ENCODE measurements at regions not wholly inside any gene's neighbourhood (a gene's known extent, or its start where the extent isn't known, plus 50 kb on each side); places are given as distances from the start of the nearest gene placed in this dataset.

DNA sequence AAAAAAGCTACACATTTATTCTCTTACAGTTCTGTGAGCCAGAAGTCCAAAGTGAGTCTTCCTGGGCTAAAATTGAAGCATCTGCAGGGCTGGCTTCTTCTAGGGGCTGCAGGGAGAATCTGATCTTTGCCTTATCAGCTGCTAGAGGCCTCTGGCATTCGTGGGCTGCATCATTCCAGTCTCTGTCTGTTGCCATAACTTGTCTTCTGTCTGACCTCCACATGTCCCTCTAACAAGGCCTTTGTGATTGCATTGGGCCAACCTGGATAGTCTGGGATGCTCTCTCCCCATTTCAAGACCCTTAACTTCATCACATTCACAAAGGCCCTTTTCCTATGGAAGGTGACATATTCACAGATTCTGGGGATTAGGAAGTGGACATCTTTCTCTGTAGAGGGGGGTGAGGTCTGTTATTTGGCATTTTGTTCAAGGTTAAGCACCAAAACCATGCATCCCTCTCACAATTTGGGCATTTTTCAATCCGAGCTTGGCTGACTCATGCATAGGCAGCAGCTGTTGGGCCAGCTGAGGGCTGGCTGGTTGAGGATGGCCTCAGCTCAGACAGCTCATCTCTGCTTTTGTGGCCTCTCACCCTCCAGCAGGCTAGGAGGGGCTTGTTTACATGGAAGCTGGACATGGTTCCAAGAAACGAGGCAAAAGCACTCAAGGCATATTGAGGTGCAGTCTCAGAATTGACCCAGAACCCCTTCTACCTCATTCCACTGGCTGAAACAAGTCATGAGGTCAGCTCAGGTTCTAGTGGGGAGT lies 116.1 kb upstream of the NXT1 start:
- ATAC-seq (no peak), DNase-seq (no peak)
- no peaks in the 10 kb centered on the region for H3K4me1 ChIP-seq
- 53 to 80% (median 55%) methylated on average over 3 of the region's 3 CpGs for WGBS, 3 donors
- TF ChIP-seq, protein P1, sequence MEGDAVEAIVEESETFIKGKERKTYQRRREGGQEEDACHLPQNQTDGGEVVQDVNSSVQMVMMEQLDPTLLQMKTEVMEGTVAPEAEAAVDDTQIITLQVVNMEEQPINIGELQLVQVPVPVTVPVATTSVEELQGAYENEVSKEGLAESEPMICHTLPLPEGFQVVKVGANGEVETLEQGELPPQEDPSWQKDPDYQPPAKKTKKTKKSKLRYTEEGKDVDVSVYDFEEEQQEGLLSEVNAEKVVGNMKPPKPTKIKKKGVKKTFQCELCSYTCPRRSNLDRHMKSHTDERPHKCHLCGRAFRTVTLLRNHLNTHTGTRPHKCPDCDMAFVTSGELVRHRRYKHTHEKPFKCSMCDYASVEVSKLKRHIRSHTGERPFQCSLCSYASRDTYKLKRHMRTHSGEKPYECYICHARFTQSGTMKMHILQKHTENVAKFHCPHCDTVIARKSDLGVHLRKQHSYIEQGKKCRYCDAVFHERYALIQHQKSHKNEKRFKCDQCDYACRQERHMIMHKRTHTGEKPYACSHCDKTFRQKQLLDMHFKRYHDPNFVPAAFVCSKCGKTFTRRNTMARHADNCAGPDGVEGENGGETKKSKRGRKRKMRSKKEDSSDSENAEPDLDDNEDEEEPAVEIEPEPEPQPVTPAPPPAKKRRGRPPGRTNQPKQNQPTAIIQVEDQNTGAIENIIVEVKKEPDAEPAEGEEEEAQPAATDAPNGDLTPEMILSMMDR (IDR thresholded peaks at IDR 0.05): no peak
- H3K4me3 ChIP-seq: no peak overlapping the region
- no peaks in the 10 kb centered on the region for H3K27me3 ChIP-seq (ENCODE audit: insufficient read depth in 3 of 3, low read length in 2 of 3)
- H3K36me3 ChIP-seq (ENCODE audit: insufficient read depth in 1 of 2, low read depth in 1 of 2): no peaks in the 10 kb centered on the region
- intact Hi-C loops (cut with DNase I): loop anchor here (5.0 to 10.0 kb wide), 3 partner anchors 180 to 542 kb away; no protein-coding TSS in a partner anchor
- no peaks in the 10 kb centered on the region for H3K9me3 ChIP-seq
- no peak overlapping the region for H3K27ac ChIP-seq

DNA sequence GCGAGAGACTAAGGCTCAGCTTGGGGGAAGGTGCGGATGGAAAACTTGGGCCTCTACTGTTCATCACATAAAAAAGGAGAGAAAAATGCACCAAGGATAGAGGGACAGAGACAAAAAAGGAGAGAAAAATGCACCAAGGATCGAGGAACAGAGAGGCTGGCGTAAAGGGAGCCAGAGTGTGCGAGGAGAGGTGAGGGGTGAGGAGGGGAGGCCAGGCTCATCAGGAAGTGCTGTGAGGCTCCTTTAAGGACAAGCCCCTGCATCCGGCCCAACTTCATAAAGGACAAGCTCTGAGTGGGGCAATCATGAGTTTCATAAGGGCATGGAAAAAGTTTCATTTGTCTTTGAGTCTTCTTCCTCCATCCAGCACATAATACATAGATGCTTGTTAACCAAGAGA lies 117.2 kb upstream of the NXT1 start:
- no peak overlapping the region for H3K27ac ChIP-seq
- no peaks in the 10 kb centered on the region for H3K27me3 ChIP-seq (ENCODE audit: insufficient read depth in 3 of 3, low read length in 2 of 3)
- no peak for ATAC-seq
- no peak for DNase-seq
- H3K4me1 ChIP-seq: no peaks in the 10 kb centered on the region
- no peak overlapping the region for H3K4me3 ChIP-seq
- no peaks in the 10 kb centered on the region for H3K36me3 ChIP-seq (ENCODE audit: insufficient read depth in 1 of 2, low read depth in 1 of 2)
- no peaks in the 10 kb centered on the region for H3K9me3 ChIP-seq
- intact Hi-C loops (cut with DNase I): loop anchor here (10.0 kb wide), 2 partner anchors 179 to 539 kb away; no protein-coding TSS in a partner anchor
- 96 to 97% (median 96%) methylated on average over 6 of the region's 6 CpGs for WGBS, 3 donors
- TF ChIP-seq, protein P1 (IDR thresholded peaks at IDR 0.05): no peak

DNA sequence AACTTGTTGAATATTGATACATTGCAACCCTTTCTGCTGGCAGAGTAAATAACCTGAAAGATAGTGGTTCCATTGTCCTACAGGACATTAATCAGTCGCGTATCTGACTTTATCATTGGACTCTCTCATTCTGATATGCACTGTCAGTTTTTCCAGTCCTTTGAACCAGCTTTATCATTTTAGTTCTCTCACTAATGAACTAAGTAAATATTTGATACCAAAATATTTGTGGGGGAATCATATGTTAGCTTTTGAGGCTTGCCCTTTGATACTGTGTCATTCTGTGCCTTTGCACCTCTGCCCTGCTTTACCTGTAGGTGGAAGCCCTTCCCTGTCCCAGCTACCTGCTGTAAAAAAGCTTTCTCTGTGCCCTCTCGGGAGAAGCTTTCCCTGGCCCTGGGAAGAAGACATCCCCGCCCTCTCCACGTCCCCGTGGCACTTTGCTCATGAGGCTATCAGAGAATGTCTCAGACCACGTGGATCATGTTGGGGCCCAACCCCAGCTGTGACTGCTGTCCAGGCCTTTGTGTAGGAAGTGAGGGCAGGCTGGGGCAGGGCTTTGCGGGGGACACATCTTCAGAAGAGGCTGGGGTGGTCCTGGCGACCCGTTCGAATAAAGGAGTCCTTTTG lies 117.8 kb upstream of the NXT1 start:
- DNase-seq (no peak), ATAC-seq (no peak)
- Histone ChIP-seq H3K36me3 (ENCODE audit: insufficient read depth in 1 of 2, low read depth in 1 of 2) (no peaks in the 10 kb centered on the region), H3K9me3 (no peaks in the 10 kb centered on the region), H3K27ac (no peak overlapping the region), H3K4me1 (no peaks in the 10 kb centered on the region), H3K27me3 (ENCODE audit: insufficient read depth in 3 of 3, low read length in 2 of 3) (no peaks in the 10 kb centered on the region), H3K4me3 (no peak overlapping the region)
- TF ChIP-seq, protein P1 (IDR thresholded peaks at IDR 0.05): no peak
- intact Hi-C loops (cut with DNase I): loop anchor here (10.0 kb wide), 2 partner anchors 178 to 538 kb away; no protein-coding TSS in a partner anchor
- WGBS, 3 donors: 88 to 93% (median 93%) methylated on average over 11 of the region's 11 CpGs

DNA sequence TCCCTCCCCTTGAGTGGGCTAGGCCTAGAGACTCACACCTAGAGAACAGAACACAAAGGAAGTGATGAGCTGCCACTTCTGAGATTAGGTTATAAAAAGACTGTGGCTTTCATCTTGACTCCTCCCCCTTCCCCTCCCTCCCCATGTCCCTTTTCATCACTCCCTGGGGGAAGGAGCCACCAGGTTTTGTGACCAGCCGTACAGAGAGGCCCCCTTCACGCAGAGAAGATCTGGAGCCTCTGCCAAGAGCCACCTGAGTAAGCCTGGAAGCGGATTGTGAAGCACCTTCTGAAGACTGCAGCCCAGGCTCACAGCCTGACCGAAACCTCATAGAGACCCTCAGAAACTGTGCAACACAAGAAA lies 118.4 kb upstream of the NXT1 start:
- H3K9me3 ChIP-seq: no peaks in the 10 kb centered on the region
- TF ChIP-seq, protein P1 (IDR thresholded peaks at IDR 0.05): no peak
- H3K4me1 ChIP-seq: no peaks in the 10 kb centered on the region
- no peak overlapping the region for H3K4me3 ChIP-seq
- no peak for ATAC-seq
- intact Hi-C loops (cut with DNase I): loop anchor here (10.0 kb wide), 2 partner anchors 177 to 537 kb away; no protein-coding TSS in a partner anchor
- H3K36me3 ChIP-seq (ENCODE audit: insufficient read depth in 1 of 2, low read depth in 1 of 2): no peaks in the 10 kb centered on the region
- H3K27ac ChIP-seq: no peak overlapping the region
- no peaks in the 10 kb centered on the region for H3K27me3 ChIP-seq (ENCODE audit: insufficient read depth in 3 of 3, low read length in 2 of 3)
- no peak for DNase-seq
- WGBS, 3 donors: 96 to 100% (median 99%) methylated on average over 4 of the region's 4 CpGs
